GM13977 (cell line): ENCODE measurements at regions not wholly inside any gene's neighbourhood (a gene's known extent, or its start where the extent isn't known, plus 50 kb on each side); places are given as distances from the start of the nearest gene placed in this dataset.

Experiments
- DNase-seq: peaks from one replicate; pipeline ENCODE4 v3.0.0; 2012; ENCODE audit warnings: low spot score
- CTCF ChIP-seq: IDR thresholded peaks from 2 replicates; pipeline ENCODE4 v1.5.1; 2012; ENCODE audit warnings: mild to moderate bottlenecking, control low read depth; ENCODE audit not compliant: insufficient read depth; ENCODE audit errors: extremely low read depth, missing control alignments
- in situ Hi-C: fragments of 300-500 bp; cut with MboI; formaldehyde crosslinking; loops from one replicate; pipeline ENCODE4 v1.12.0; 2022; ENCODE audit warnings: low sequenced_read_pairs, low pct_unique_long_range_greater_than_20kb, mixed read lengths, inconsistent platforms; ENCODE audit not compliant: unreplicated experiment

GRCh38 chr20:40319056-40319455, 370.0 kb downstream of the MAFB start:
- DNase-seq: no peak
- in situ Hi-C loops: no loop called here
- TF ChIP-seq CTCF: no peak

- DNase-seq: no peak
- in situ Hi-C loops: no loop called here
- TF ChIP-seq CTCF: no peak
Measured at GRCh38 chr20:40317156-40317790, 371.8 kb downstream of the MAFB start.

GRCh38 chr20:40314278-40314677, 374.8 kb downstream of the MAFB start:
- no peak for TF ChIP-seq CTCF
- in situ Hi-C loops: no loop called here
- DNase-seq: no peak

GRCh38 chr20:40313730-40314129, 375.3 kb downstream of the MAFB start:
- no peak for DNase-seq
- in situ Hi-C loops: no loop called here
- TF ChIP-seq CTCF: no peak

GRCh38 chr20:40309731-40310130, 379.3 kb downstream of the MAFB start:
- in situ Hi-C loops: no loop called here

GRCh38 chr20:40307997-40308396, 381.0 kb downstream of the MAFB start:
- TF ChIP-seq CTCF: no peak
- no peak for DNase-seq
- in situ Hi-C loops: no loop called here

More at GRCh38 chr20:40309731-40310130, 379.3 kb downstream of the MAFB start:
- DNase-seq: no peak
- TF ChIP-seq CTCF: no peak
